Endothelial cell of umbilical vein (primary cell): ENCODE measurements at regions not wholly inside any gene's neighbourhood (a gene's known extent, or its start where the extent isn't known, plus 50 kb on each side); places are given as distances from the start of the nearest gene placed in this dataset.

ENCODE experiments used
- BruUV-seq: library from RNA; stranded (reverse); fragments of 400-500 nt; replicated peaks from 2 replicates; lab custom pipeline; 2021; lab: Mats Ljungman, UMichigan
- CTCF ChIA-PET: fragments of 300-600, 350-600 bp; sonication (Branson Sonifier 250); formaldehyde crosslinking; loops from one replicate; lab custom pipeline; 2021; ENCODE audit warnings: antibody characterized with exemption, inconsistent platforms; lab: Charles Lee
- POLR2A ChIA-PET: fragments of 300-600, 350-600 bp; sonication (Branson Sonifier 250); formaldehyde crosslinking; loops from one replicate; lab custom pipeline; 2021; ENCODE audit warnings: antibody characterized with exemption, inconsistent platforms; lab: Charles Lee
- DNase-seq: peaks from one replicate; pipeline ENCODE4 v3.0.0-alpha.2; 2011; ENCODE audit warnings: low read depth, low spot score
- FAIRE-seq: peaks from 2 replicates; lab custom pipeline; 2011; peaks lifted over from hg19 to GRCh38; lab: Jason Lieb, UNC
- H2AFZ ChIP-seq: 2 replicates; pipeline ENCODE4 v1.6.0; 2012; ENCODE audit warnings: low read depth, low read length, control low read depth, inconsistent platforms
- H3K27ac ChIP-seq: 2 replicates; pipeline ENCODE4 v1.5.1; 2011; ENCODE audit warnings: low read depth, mild to moderate bottlenecking, control low read depth, low read length, moderate library complexity; ENCODE audit not compliant: insufficient read depth
- H3K27me3 ChIP-seq, 2 experiments: 2 replicates each; pipeline versions ENCODE4 v1.6.0 to v1.6.1; 2011; ENCODE audit warnings: low read length in 2 of 2, mixed read lengths in 1 of 2; ENCODE audit not compliant: control insufficient read depth in 2 of 2, insufficient read depth in 2 of 2
- H3K36me3 ChIP-seq, 2 experiments: 2 replicates in 1 of 2; 3 replicates in 1 of 2; pipeline ENCODE4 v1.5.1; 2011; ENCODE audit warnings: low read length in 2 of 2, mild to moderate bottlenecking in 1 of 2, moderate library complexity in 1 of 2; ENCODE audit not compliant: control insufficient read depth in 2 of 2, insufficient read depth in 2 of 2; ENCODE audit errors: extremely low read depth in 1 of 2
- H3K4me1 ChIP-seq: 3 replicates; pipeline ENCODE4 v1.5.1; 2011; ENCODE audit warnings: mild to moderate bottlenecking, low read length; ENCODE audit not compliant: control insufficient read depth, insufficient read depth; ENCODE audit errors: extremely low read depth
- H3K4me2 ChIP-seq: 2 replicates; pipeline ENCODE4 v1.6.1; 2011; ENCODE audit warnings: low read length, control low read depth, mixed read lengths; ENCODE audit not compliant: insufficient read depth
- H3K4me3 ChIP-seq, 3 experiments: fragments of 200-600 bp in 1 of 3; sonication (generic), shearing (Covaris generic) in 1 of 3; replicated peaks in 1 of 3; 2 replicates each; pipeline ENCODE4 v1.5.1; 2011 to 2016; ENCODE audit warnings: control low read depth in 3 of 3, low read length in 3 of 3, mild to moderate bottlenecking in 2 of 3, inconsistent platforms in 1 of 3, low read depth in 1 of 3, moderate library complexity in 1 of 3; ENCODE audit not compliant: insufficient read depth in 1 of 3
- H3K79me2 ChIP-seq: 2 replicates; pipeline ENCODE4 v1.6.0; 2012; ENCODE audit warnings: low read length, inconsistent platforms; ENCODE audit not compliant: control insufficient read depth, insufficient read depth
- H3K9ac ChIP-seq: replicated peaks from 2 replicates; pipeline ENCODE3; 2011; ENCODE audit warnings: low read length, control low read depth; ENCODE audit not compliant: insufficient read depth; ENCODE audit errors: extremely low read depth
- H3K9me1 ChIP-seq: replicated peaks from 3 replicates; pipeline ENCODE4 v1.6.0; 2011; ENCODE audit warnings: mild to moderate bottlenecking, low read length; ENCODE audit not compliant: control insufficient read depth, insufficient read depth; ENCODE audit errors: extremely low read depth
- H3K9me3 ChIP-seq: replicated peaks from 2 replicates; pipeline ENCODE4 v1.5.1; 2012; ENCODE audit warnings: low read length, inconsistent platforms; ENCODE audit not compliant: control insufficient read depth, insufficient read depth
- H4K20me1 ChIP-seq: replicated peaks from 2 replicates; pipeline ENCODE3; 2011; ENCODE audit warnings: mild to moderate bottlenecking, low read length; ENCODE audit not compliant: control insufficient read depth, insufficient read depth; ENCODE audit errors: extremely low read depth
- CTCF ChIP-seq, 2 donors: IDR thresholded peaks; 1 replicate in 1 of 2; 2 replicates in 1 of 2; pipeline ENCODE4 v1.5.1; 2011; ENCODE audit warnings: low read length in 2 of 2, mild to moderate bottlenecking in 2 of 2, moderate library complexity in 2 of 2, control low read depth in 1 of 2, inconsistent platforms in 1 of 2, low read depth in 1 of 2; ENCODE audit not compliant: insufficient read depth in 1 of 2; ENCODE audit errors: extremely low read depth in 1 of 2
- FOS ChIP-seq: IDR thresholded peaks from 2 replicates; pipeline ENCODE4 v1.6.1; 2011; ENCODE audit warnings: mild to moderate bottlenecking, low read length, moderate library complexity, borderline replicate concordance; ENCODE audit not compliant: insufficient read depth
- GATA2 ChIP-seq: IDR thresholded peaks from 2 replicates; pipeline ENCODE4 v1.7.0; 2011; ENCODE audit warnings: low read depth, mild to moderate bottlenecking, moderate library complexity, mixed read lengths, low read length; ENCODE audit not compliant: insufficient read length, insufficient read depth
- JUN ChIP-seq: IDR thresholded peaks from 2 replicates; pipeline ENCODE4 v1.6.1; 2011; ENCODE audit warnings: borderline replicate concordance, low read depth; ENCODE audit not compliant: insufficient read length, insufficient read depth
- MYC ChIP-seq: IDR thresholded peaks from one replicate; pipeline ENCODE4 v1.6.1; 2011; ENCODE audit warnings: mild to moderate bottlenecking, low read depth, low read length
- dilution Hi-C: fragments of 300-500 bp; cut with MboI; formaldehyde crosslinking; loops from one replicate; pipeline ENCODE4 v1.15.0; 2019; ENCODE audit warnings: low sequenced_read_pairs; ENCODE audit not compliant: extremely low pct_ligation_motif_present
- intact Hi-C: fragments of 100-400 bp; cut with micrococcal nuclease; formaldehyde crosslinking; loops from one replicate; pipeline ENCODE4 v1.10.0; 2022
- TF ChIP-seq, protein P1 (sequence below): IDR thresholded peaks from 2 replicates; pipeline ENCODE4 v1.6.1; 2011; ENCODE audit not compliant: insufficient read depth, insufficient read length

DNA sequence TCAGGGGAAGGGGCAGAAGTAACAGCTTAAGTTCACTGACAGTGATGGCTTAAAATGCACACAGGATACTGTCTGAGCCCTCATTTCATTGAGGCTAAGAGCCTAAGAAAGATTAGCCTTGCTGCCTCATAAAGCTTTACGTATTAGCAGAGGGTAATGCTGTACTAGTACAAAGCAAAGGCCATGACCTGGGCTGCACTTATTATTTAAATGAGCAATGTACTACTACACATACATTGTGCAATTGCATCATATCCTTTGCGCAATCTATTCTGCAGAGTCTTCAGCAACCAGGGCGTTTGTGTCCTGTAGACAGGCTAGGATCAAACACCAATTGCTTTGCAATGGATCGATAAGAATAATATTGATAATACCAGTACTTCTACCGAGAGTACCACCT is 221.8 kb downstream of the TPRG1 start:
- Histone ChIP-seq H3K27ac (no peak overlapping the region), H4K20me1 (no peaks in the 10 kb centered on the region), H3K4me2 (no peak overlapping the region), H3K9me1 (no peaks in the 10 kb centered on the region), H3K9me3 (no peaks in the 10 kb centered on the region), H3K36me3 (no peaks in the 10 kb centered on the region), H3K4me1 (no peaks in the 10 kb centered on the region), H3K4me3 (no peak overlapping the region), H3K27me3 (no peaks in the 10 kb centered on the region), H3K9ac (no peak overlapping the region), H2AFZ (no peak overlapping the region), H3K79me2 (no peaks in the 10 kb centered on the region)
- intact Hi-C loops = no loop called here
- ChIA-PET POLR2A (no interaction called here), CTCF (interaction anchor here (1.3 kb wide), 1 partner anchor 11 kb away, joined by 3 read pairs; no protein-coding TSS in a partner anchor)
- DNase-seq = no peak
- dilution Hi-C loops = no loop called here
- BruUV-seq = no TSS peak
- TF ChIP-seq MYC (no peak), GATA2 (no peak), JUN (no peak), CTCF (IDR thresholded peaks at IDR 0.05; ENCODE audit: extremely low read depth in 1 of 2, insufficient read depth in 1 of 2, low read depth in 1 of 2, low read length in 2 of 2) (no peak), FOS (no peak)
- TF ChIP-seq, protein P1, sequence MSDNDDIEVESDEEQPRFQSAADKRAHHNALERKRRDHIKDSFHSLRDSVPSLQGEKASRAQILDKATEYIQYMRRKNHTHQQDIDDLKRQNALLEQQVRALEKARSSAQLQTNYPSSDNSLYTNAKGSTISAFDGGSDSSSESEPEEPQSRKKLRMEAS = no peak
- FAIRE-seq = no peak
